ENCODE measurements at regions not wholly inside any gene's neighbourhood (a gene's known extent, or its start where the extent isn't known, plus 50 kb on each side); places are given as distances from the start of the nearest gene placed in this dataset.

DNA sequence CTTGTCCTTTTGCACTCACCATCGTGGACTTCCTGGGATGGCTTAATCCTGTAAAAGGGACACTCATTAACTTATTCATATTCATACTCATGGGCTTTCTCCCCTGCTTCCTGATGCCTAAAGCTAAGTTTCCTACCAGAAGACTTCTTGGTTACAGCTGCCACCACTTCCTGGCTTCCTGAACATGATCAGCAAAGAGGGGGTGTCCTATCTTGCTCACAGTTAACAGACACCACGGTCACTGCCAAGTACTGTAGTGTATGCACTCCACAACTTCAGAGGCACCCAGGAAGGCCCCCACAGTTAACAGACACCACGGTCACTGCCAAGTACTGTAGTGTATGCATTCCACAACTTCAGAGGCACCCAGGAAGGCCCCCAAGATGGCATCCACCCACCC is 177.8 kb downstream of the SIPA1L2 start:
- no peak for TF ChIP-seq CTCF (conservative IDR thresholded peaks at IDR 0.05)
- no peak for TF ChIP-seq ZFX (IDR thresholded peaks at IDR 0.05)
- H3K27ac ChIP-seq, result no peak overlapping the region

DNA sequence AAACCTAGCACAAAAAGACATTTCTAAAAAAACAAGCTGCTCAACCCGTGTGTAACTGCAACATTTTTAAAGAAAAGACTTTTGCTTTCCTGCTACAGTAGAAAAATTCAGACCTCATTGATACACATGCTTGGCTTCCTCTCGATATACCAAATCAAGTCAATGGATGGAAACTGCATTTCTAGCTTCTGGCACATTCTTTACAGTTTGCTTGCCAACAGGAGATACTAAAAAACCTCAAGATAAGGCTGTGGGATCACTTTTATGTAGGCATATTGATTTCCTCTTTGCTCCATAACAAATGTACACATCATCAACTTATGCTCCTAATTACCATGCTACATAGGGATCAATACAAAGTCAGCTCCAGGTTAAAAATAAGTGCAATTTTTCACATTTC is 178.4 kb downstream of the SIPA1L2 start:
- no peak overlapping the region for H3K27ac ChIP-seq
- TF ChIP-seq CTCF (conservative IDR thresholded peaks at IDR 0.05) (no peak), ZFX (IDR thresholded peaks at IDR 0.05) (no peak)

DNA sequence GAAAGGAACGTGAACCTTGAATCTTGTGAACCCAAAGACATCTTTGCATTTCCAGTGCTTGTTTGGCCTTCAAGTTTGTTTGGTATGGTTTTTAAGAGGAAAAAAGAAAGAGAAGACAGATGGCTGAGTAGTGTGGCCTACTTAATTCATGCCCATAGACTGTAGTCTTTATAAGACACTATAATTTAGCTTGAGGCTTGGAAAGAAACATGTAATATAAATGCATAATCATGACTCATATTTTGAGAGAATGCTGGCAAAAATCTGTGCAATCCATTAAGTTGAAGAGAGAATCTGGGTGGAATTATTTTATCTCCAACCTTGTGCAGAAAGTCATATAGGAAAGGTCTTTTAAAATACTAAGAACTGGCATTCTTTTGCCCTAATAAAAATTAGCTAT is 179.3 kb downstream of the SIPA1L2 start:
- no peak overlapping the region for H3K27ac ChIP-seq
- no peak for TF ChIP-seq ZFX (IDR thresholded peaks at IDR 0.05)

GRCh38 chr1:232447125-232447524 is 182.8 kb downstream of the SIPA1L2 start:
- no peak overlapping the region for H3K27ac ChIP-seq
- TF ChIP-seq ZFX (IDR thresholded peaks at IDR 0.05) (no peak), CTCF (conservative IDR thresholded peaks at IDR 0.05) (no peak)

GRCh38 chr1:232445361-232446106 is 184.4 kb downstream of the SIPA1L2 start:
- H3K27ac ChIP-seq, result no peak overlapping the region
- no peak for TF ChIP-seq ZFX (IDR thresholded peaks at IDR 0.05)
- no peak for TF ChIP-seq CTCF (conservative IDR thresholded peaks at IDR 0.05)

GRCh38 chr1:232443372-232443771 is 186.6 kb downstream of the SIPA1L2 start:
- TF ChIP-seq ZFX (IDR thresholded peaks at IDR 0.05), result no peak
- no peak for TF ChIP-seq CTCF (conservative IDR thresholded peaks at IDR 0.05)
- no peak overlapping the region for H3K27ac ChIP-seq

DNA sequence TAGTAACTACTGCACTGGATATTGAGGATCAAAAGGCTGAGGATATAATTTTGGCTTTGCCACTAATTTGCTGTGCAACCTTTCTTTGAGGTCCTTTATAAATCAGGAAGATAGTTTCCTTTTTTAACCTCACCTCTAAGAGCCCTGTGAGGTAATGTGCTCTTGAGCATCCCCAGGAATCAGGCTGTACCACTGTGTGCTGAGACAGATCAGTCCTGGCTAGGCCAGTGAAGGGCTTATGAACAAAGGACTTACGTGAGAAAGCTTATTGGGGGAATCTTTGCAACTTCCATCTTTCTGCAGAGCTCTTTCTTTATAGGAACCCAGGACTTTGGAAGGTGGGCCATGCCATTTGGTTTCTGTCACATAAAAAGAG is 188.9 kb downstream of the SIPA1L2 start:
- no peak overlapping the region for H3K27ac ChIP-seq
- no peak for TF ChIP-seq CTCF (conservative IDR thresholded peaks at IDR 0.05)
- TF ChIP-seq ZFX (IDR thresholded peaks at IDR 0.05), result no peak

Measured in C4-2B (cell line).